ENCODE measurements at regions not wholly inside any gene's neighbourhood (a gene's known extent, or its start where the extent isn't known, plus 50 kb on each side); places are given as distances from the start of the nearest gene placed in this dataset.

DNA sequence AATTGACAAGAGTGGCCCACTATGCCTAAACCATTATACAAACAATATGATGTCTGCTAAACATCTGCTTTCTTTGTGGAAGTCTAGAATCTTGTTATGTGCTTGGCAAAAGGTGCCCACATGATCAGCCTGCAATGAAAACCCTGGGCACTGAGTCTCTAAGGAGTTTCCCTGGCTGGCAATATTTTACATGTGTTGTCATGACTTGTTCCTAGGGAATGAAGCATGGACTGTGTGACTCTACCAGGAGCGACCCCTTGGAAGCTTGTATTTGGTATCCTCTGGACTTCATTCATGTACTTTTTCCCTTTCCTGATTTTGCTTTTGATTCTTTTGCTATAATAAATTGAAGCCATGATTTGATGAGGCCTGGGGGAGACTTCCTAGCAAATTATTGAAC is 324.9 kb downstream of the HHIPL2 start:
- Histone ChIP-seq H3K27ac (ENCODE audit: low read depth, low read length) (no peak overlapping the region), H3K4me3 (ENCODE audit: insufficient read depth, low read depth, low read length) (no peak overlapping the region), H4K20me1 (ENCODE audit: insufficient read depth, low read length) (no peaks in the 10 kb centered on the region), H3K36me3 (ENCODE audit: insufficient read depth, low read length) (no peaks in the 10 kb centered on the region), H3K9ac (ENCODE audit: low read length) (no peak overlapping the region), H3K9me3 (ENCODE audit: insufficient read depth, low read depth, low read length) (no peaks in the 10 kb centered on the region), H2AFZ (ENCODE audit: low read depth, low read length) (no peak overlapping the region), H3K4me1 (ENCODE audit: insufficient read depth, low read length) (no peaks in the 10 kb centered on the region), H3K4me2 (ENCODE audit: low read length) (no peak overlapping the region), H3K79me2 (ENCODE audit: insufficient read depth, low read length) (no peaks in the 10 kb centered on the region), H3K27me3 (ENCODE audit: insufficient read depth, low read length) (no peaks in the 10 kb centered on the region)
- Mint-ChIP-seq H3K4me3 (ENCODE audit: unreplicated experiment) (no peak overlapping the region), H3K4me1 (ENCODE audit: low read depth, unreplicated experiment) (peaks cover 2% of the 10 kb centered on the region), H3K36me3 (ENCODE audit: low read depth, unreplicated experiment) (no peaks in the 10 kb centered on the region), H3K9me3 (ENCODE audit: unreplicated experiment) (peaks cover 11% of the 10 kb centered on the region), H3K27me3 (ENCODE audit: low read depth, unreplicated experiment) (no peaks in the 10 kb centered on the region), H3K27ac (ENCODE audit: unreplicated experiment) (no peak overlapping the region)
- DNase-seq (ENCODE audit: low read depth): no peak
- FAIRE-seq: no peak
- TF ChIP-seq, protein P1, sequence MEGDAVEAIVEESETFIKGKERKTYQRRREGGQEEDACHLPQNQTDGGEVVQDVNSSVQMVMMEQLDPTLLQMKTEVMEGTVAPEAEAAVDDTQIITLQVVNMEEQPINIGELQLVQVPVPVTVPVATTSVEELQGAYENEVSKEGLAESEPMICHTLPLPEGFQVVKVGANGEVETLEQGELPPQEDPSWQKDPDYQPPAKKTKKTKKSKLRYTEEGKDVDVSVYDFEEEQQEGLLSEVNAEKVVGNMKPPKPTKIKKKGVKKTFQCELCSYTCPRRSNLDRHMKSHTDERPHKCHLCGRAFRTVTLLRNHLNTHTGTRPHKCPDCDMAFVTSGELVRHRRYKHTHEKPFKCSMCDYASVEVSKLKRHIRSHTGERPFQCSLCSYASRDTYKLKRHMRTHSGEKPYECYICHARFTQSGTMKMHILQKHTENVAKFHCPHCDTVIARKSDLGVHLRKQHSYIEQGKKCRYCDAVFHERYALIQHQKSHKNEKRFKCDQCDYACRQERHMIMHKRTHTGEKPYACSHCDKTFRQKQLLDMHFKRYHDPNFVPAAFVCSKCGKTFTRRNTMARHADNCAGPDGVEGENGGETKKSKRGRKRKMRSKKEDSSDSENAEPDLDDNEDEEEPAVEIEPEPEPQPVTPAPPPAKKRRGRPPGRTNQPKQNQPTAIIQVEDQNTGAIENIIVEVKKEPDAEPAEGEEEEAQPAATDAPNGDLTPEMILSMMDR (IDR thresholded peaks at IDR 0.05; ENCODE audit: insufficient read depth, low read depth, low read length): no peak
- no peak for TF ChIP-seq EZH2 (IDR thresholded peaks at IDR 0.05; ENCODE audit: insufficient read depth, low read length)

- no peaks in the 10 kb centered on the region for H3K4me1 Mint-ChIP-seq (ENCODE audit: low read depth, unreplicated experiment)
- H3K27ac Mint-ChIP-seq (ENCODE audit: unreplicated experiment): no peak overlapping the region
- H3K4me3 ChIP-seq (ENCODE audit: insufficient read depth, low read depth, low read length): no peak overlapping the region
- H3K36me3 ChIP-seq (ENCODE audit: insufficient read depth, low read length): no peaks in the 10 kb centered on the region
- no peak overlapping the region for H3K4me2 ChIP-seq (ENCODE audit: low read length)
- peaks cover 6% of the 10 kb centered on the region for H3K9me3 Mint-ChIP-seq (ENCODE audit: unreplicated experiment)
- H3K27me3 ChIP-seq (ENCODE audit: insufficient read depth, low read length): no peaks in the 10 kb centered on the region
- no peak overlapping the region for H3K27ac ChIP-seq (ENCODE audit: low read depth, low read length)
- H3K4me1 ChIP-seq (ENCODE audit: insufficient read depth, low read length): no peaks in the 10 kb centered on the region
- DNase-seq (ENCODE audit: low read depth): no peak
- no peaks in the 10 kb centered on the region for H4K20me1 ChIP-seq (ENCODE audit: insufficient read depth, low read length)
- no peak for TF ChIP-seq EZH2 (IDR thresholded peaks at IDR 0.05; ENCODE audit: insufficient read depth, low read length)
- TF ChIP-seq, protein P1 (IDR thresholded peaks at IDR 0.05; ENCODE audit: insufficient read depth, low read depth, low read length): no peak
- H3K9me3 ChIP-seq (ENCODE audit: insufficient read depth, low read depth, low read length): no peaks in the 10 kb centered on the region
- no peak overlapping the region for H3K9ac ChIP-seq (ENCODE audit: low read length)
- no peak overlapping the region for H3K4me3 Mint-ChIP-seq (ENCODE audit: unreplicated experiment)
- H3K27me3 Mint-ChIP-seq (ENCODE audit: low read depth, unreplicated experiment): peaks cover 2% of the 10 kb centered on the region
- no peak for FAIRE-seq
- no peaks in the 10 kb centered on the region for H3K36me3 Mint-ChIP-seq (ENCODE audit: low read depth, unreplicated experiment)
- H3K79me2 ChIP-seq (ENCODE audit: insufficient read depth, low read length): no peaks in the 10 kb centered on the region
- H2AFZ ChIP-seq (ENCODE audit: low read depth, low read length): no peak overlapping the region
Observed at GRCh38 chr1:222216255-222216754, 331.6 kb downstream of the HHIPL2 start.

DNA sequence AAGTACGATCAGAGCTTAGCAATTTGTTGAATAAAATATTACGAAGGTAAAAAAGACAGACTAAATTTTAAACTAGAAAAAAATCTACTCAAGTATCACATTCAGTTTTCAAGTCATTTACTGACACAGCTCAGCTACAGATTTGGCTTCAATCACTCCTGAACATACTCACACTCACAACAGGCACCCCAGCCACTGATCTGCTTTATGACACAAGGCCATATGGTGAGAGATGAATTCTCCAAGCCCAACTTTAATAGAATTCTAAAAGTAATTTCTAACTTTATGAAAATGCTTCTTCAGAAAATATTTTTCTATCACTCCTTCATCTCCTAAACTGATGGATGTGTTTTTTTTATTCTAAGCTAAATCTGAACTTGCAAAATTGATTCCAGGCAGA is 337.1 kb downstream of the HHIPL2 start:
- Mint-ChIP-seq H3K4me3 (ENCODE audit: unreplicated experiment) (no peak overlapping the region), H3K36me3 (ENCODE audit: low read depth, unreplicated experiment) (no peaks in the 10 kb centered on the region), H3K9me3 (ENCODE audit: unreplicated experiment) (no peaks in the 10 kb centered on the region), H3K27ac (ENCODE audit: unreplicated experiment) (no peak overlapping the region), H3K27me3 (ENCODE audit: low read depth, unreplicated experiment) (peaks cover 2% of the 10 kb centered on the region), H3K4me1 (ENCODE audit: low read depth, unreplicated experiment) (no peaks in the 10 kb centered on the region)
- H3K36me3 ChIP-seq (ENCODE audit: insufficient read depth, low read length): no peaks in the 10 kb centered on the region
- H3K4me2 ChIP-seq (ENCODE audit: low read length): no peak overlapping the region
- no peak overlapping the region for H2AFZ ChIP-seq (ENCODE audit: low read depth, low read length)
- H3K4me1 ChIP-seq (ENCODE audit: insufficient read depth, low read length): no peaks in the 10 kb centered on the region
- TF ChIP-seq, protein P1 (IDR thresholded peaks at IDR 0.05; ENCODE audit: insufficient read depth, low read depth, low read length): no peak
- TF ChIP-seq EZH2 (IDR thresholded peaks at IDR 0.05; ENCODE audit: insufficient read depth, low read length): no peak
- H4K20me1 ChIP-seq (ENCODE audit: insufficient read depth, low read length): no peaks in the 10 kb centered on the region
- no peak overlapping the region for H3K27ac ChIP-seq (ENCODE audit: low read depth, low read length)
- H3K27me3 ChIP-seq (ENCODE audit: insufficient read depth, low read length): no peaks in the 10 kb centered on the region
- no peak overlapping the region for H3K9ac ChIP-seq (ENCODE audit: low read length)
- H3K79me2 ChIP-seq (ENCODE audit: insufficient read depth, low read length): no peaks in the 10 kb centered on the region
- H3K9me3 ChIP-seq (ENCODE audit: insufficient read depth, low read depth, low read length): no peaks in the 10 kb centered on the region
- H3K4me3 ChIP-seq (ENCODE audit: insufficient read depth, low read depth, low read length): no peak overlapping the region
- no peak for DNase-seq (ENCODE audit: low read depth)
- no peak for FAIRE-seq
